ENCODE measurements at regions not wholly inside any gene's neighbourhood (a gene's known extent, or its start where the extent isn't known, plus 50 kb on each side); places are given as distances from the start of the nearest gene placed in this dataset.

DNA sequence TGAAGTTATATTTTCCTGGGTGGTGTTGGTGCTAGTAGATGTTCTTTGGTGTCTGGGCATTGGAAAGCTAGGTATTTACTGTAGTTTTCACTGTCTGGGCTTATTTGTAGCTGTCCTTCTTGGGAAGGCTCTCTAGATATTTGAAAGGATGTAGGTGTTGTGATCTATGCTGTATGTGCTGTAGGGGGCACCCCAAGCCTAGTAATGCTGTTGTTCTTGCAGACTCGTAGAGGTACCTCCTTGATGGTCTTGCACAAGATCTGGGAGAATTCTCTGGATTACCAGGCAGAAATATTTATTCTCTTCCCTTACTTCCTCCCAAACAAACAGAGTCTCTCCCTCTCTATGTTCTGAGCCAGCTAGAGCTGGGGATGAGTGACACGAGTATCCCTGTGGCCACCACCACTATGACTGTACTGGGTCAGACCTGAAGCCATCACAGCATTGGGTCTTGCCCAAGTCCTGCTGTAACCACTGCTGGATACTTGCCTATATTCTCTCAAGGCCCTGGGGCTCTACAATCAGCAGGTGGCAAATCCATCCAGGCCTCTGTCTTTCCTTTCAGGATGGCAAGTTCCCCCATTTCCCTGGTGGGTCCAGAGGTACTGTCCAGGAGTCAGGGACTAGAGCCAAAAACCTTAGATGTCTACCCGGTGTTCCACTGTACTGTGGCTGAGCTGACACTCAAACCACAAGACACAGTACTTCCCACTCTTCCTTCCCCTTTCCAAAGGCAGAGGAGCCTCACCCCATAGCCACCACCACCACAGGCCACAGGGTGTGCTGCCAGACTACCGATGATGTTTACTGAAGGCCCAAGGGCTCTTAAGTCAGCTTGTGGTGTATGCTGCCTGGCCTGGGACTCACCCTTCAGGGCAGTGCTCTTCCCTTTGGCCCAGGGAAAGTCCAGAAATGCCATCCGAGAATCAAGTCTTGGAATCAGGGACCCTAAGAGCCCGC is 195.2 kb upstream of the DPPA4 start:
- ChIA-PET CTCF (ENCODE audit: low intra/inter-chr PET ratio) (no interaction called here), POLR2A (no interaction called here)
- no peak for FAIRE-seq
- in situ Hi-C loops (cut with MboI) (no loop called here), intact Hi-C loops (cut with micrococcal nuclease) (no loop called here)
- H3K27ac ChIP-seq (ENCODE audit: extremely low read depth, low read depth, low read length) = no peak overlapping the region
- no peaks in the 10 kb centered on the region for H3K9me3 ChIP-seq (replicated peaks; ENCODE audit: control insufficient read depth, insufficient read depth, low read depth, low read length)
- no peaks in the 10 kb centered on the region for H3K4me1 ChIP-seq (replicated peaks in 1 of 2; ENCODE audit: control insufficient read depth in 2 of 2, insufficient read depth in 2 of 2, low read length in 2 of 2)
- no peak overlapping the region for H3K4me3 ChIP-seq
- no TSS peak for BruUV-seq (replicated peaks)
- H3K4me2 ChIP-seq (ENCODE audit: insufficient read depth, low read length) = no peak overlapping the region
- H3K79me2 ChIP-seq (ENCODE audit: control insufficient read depth, insufficient read depth, low read length) = no peaks in the 10 kb centered on the region
- no peaks in the 10 kb centered on the region for H3K9me1 ChIP-seq (ENCODE audit: control insufficient read depth, insufficient read depth, low read length)
- no peak for ATAC-seq
- no peaks in the 10 kb centered on the region for H3K36me3 ChIP-seq (ENCODE audit: control insufficient read depth, insufficient read depth, low read length)
- no peak overlapping the region for H3K9ac ChIP-seq (ENCODE audit: insufficient read depth in 1 of 2, low read depth in 2 of 2, low read length in 2 of 2)
- no peaks in the 10 kb centered on the region for H3K27me3 ChIP-seq (ENCODE audit: control insufficient read depth in 2 of 2, insufficient read depth in 2 of 2, low read length in 2 of 2)
- TF ChIP-seq RAD21 (CRISPR knock-in tag; conservative IDR thresholded peaks at IDR 0.05 in 1 of 2, IDR thresholded peaks at IDR 0.05 in 1 of 2) (0 out of 4 replicates have a peak, but pooled peaks of 1 of the 2 experiments have one; percentile 12), PHF21A (IDR thresholded peaks at IDR 0.05; ENCODE audit: borderline replicate concordance, low read depth) (no peak)
- TF ChIP-seq, protein P1, sequence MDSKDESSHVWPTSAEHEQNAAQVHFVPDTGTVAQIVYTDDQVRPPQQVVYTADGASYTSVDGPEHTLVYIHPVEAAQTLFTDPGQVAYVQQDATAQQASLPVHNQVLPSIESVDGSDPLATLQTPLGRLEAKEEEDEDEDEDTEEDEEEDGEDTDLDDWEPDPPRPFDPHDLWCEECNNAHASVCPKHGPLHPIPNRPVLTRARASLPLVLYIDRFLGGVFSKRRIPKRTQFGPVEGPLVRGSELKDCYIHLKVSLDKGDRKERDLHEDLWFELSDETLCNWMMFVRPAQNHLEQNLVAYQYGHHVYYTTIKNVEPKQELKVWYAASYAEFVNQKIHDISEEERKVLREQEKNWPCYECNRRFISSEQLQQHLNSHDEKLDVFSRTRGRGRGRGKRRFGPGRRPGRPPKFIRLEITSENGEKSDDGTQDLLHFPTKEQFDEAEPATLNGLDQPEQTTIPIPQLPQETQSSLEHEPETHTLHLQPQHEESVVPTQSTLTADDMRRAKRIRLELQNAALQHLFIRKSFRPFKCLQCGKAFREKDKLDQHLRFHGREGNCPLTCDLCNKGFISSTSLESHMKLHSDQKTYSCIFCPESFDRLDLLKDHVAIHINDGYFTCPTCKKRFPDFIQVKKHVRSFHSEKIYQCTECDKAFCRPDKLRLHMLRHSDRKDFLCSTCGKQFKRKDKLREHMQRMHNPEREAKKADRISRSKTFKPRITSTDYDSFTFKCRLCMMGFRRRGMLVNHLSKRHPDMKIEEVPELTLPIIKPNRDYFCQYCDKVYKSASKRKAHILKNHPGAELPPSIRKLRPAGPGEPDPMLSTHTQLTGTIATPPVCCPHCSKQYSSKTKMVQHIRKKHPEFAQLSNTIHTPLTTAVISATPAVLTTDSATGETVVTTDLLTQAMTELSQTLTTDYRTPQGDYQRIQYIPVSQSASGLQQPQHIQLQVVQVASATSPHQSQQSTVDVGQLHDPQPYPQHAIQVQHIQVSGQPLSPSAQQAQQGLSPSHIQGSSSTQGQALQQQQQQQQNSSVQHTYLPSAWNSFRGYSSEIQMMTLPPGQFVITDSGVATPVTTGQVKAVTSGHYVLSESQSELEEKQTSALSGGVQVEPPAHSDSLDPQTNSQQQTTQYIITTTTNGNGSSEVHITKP (IDR thresholded peaks at IDR 0.05; ENCODE audit: partially characterized antibody) = no peak
- H2AFZ ChIP-seq (ENCODE audit: low read depth, low read length) = no peak overlapping the region
- DNase-seq (ENCODE audit: extremely low read depth in 1 of 4, low spot score in 3 of 4) = peak in 1 of 4 experiments; percentile 3
- WGBS (ENCODE audit: insufficient coverage, low coverage, missing lambda C conversion rate) = 0% methylated on average over 5 of the region's 6 CpGs
- H4K20me1 ChIP-seq (replicated peaks; ENCODE audit: control insufficient read depth, insufficient read depth, low read length) = no peaks in the 10 kb centered on the region

Measured in K562 (cell line).